ENCODE measurements at regions not wholly inside any gene's neighbourhood (a gene's known extent, or its start where the extent isn't known, plus 50 kb on each side); places are given as distances from the start of the nearest gene placed in this dataset.

- no peak for TF ChIP-seq EZH2 (IDR thresholded peaks at IDR 0.05; ENCODE audit: borderline replicate concordance, low read depth, low read length, severe bottlenecking)
- TF ChIP-seq CTCF (IDR thresholded peaks at IDR 0.05; ENCODE audit: borderline replicate concordance, extremely low read depth, low read length, poor library complexity, severe bottlenecking) = no peak
These were observed 175.0 kb upstream of the HMCN1 start for GRCh38 chr1:185559151-185559550.
